ENCODE measurements at regions not wholly inside any gene's neighbourhood (a gene's known extent, or its start where the extent isn't known, plus 50 kb on each side); places are given as distances from the start of the nearest gene placed in this dataset.
"Not testable (repeated sequence)": the region's sequence is repeated elsewhere in the genome, so short reads cannot be mapped to it uniquely, and the experiment has no call there.

DNA sequence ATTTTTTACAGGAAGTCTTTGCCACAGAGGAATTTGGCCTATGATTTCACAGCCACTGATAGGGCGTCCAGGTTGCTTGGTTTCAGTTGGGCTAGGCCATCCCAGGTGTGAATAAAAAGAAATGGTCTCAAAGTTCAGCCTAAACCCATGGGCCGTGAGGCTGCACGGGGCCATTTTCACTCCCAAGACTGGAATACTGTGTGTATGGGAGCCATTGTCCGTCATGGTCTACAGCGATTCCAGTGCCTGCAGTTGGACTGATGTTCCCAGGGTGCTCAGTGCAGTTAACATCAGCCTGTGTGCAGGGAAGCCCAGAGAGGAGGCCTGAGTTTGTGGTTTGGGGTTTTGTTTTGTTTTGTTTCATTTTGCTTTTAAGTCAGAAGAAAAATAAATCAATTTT, 133.2 kb downstream of the ADSS2 start:
- DNase-seq (ENCODE audit: low spot score): no peak

DNA sequence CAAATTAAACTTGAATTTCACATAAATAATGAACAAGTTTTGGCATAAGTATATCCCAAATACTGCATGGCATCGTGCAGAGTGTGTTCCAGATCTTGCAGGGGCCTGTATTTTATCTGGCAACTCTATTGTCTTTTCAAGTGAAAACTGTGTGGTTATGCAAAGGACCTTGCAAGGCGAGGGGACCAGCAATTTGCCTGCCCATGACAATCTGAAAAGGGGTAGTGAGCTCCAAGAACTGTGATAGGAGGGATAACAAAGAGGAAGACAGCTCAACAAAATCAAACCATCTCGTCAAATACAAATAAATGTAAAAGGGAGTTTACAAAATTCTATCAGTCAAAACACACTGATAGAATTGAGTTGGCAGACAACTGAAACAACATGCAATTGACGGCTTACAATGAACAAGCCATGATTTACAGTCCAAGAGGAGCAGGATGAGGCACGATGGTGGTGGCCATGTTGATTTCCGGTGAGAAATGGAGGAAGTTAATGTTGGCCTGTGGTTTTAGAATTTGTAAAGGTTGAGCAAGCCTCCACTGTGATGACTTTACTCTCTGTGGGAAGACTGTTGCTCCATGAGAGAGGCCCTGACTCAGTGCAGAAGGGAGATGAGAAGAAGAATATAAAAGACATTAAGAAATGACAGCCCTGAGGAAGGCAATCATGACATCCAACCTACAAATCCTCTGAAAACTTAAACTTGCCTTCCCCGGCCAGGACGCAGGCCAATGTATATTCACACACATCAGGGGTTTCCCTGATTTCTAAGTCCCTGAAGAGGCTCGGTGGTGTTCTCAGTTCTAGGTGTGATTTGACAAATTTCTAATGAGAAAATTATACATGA, 132.2 kb downstream of the ADSS2 start:
- DNase-seq (ENCODE audit: low spot score): no peak

DNA sequence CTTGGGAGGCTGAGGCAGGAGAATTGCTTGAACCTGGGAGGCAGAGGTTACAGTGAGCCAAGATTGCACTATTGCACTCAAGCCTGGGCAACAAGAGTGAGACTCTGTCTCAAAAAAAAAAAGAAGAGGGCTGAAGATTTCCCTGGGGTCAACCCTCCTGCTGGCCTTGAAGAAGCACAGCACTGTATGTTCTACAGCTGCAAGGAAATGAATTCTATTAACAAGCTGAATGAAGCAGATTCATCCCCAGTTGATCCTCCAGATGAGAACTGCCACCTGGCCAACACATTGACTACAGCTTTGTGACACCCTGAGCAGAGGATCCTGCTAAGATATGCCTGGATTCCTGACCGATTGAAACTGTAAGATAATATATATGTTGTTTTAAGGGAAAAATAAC, 129.5 kb downstream of the ADSS2 start:
- DNase-seq (ENCODE audit: low spot score): no peak

DNA sequence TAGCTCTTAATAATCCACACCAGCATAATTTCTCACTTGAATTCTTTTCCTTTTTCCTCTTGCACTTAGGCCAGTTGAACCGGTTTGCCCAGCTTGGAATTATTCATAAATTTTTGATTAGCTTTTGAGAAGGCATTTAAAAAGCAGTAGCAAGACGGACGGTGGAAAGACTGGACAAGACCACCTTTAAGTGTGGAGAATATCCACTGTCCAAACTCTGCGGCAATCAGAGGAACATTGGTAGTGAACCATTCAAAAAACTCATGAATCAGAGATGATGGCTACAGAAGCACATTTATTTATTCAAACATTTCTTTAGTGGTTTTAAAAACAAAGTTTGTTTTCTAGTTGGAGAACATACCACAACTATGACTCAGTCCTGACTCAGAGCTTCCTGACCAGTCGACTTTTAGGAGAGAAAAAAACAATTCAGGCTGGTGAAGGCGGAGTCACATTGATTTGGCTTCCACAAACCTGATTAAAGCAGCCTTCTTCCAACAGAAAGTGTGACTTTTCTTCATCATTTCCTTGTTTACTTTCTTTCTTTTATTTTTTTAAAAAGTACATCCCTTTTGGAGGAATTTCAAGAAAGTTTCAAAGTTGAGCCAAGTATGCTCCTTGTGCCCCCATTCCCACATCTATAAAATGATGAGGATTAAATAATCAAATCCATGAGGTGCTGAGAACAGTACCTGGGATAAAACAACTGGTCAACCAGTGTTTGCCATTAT, 128.8 kb downstream of the ADSS2 start:
- DNase-seq (ENCODE audit: low spot score): peak; percentile 97

DNA sequence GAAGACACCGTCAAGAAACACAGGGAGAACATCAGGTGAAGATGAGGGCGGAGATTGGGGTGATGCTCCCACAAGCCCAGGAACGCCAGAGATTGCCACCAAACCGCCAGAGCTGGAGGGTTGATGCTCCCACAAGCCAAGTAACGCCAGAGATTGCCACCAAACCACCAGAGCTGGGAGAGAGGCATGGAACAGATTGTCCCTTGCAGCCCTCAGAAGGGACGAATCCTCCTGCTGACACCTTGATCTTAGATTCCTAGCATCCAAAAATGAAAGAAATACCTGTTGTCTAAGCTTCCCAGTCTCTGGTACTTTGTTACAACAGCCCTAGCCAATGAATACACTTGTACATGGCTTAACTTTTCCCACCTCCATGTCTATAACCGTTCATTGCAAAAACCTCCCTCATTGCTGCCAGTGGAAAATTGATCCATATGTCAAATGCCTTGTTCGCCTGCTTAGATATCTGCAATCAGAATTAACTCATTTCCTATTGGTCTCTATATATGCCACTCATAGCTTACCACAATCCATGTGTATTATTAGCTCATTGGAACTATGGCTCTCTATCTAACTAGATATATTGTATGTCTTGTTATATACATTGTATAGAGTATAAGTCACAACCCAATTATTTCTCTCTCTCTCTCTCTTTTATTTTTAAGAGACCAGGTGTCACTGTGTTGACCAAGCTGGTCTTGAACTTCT, 127.4 kb downstream of the ADSS2 start:
- no peak for DNase-seq (ENCODE audit: low spot score)

DNA sequence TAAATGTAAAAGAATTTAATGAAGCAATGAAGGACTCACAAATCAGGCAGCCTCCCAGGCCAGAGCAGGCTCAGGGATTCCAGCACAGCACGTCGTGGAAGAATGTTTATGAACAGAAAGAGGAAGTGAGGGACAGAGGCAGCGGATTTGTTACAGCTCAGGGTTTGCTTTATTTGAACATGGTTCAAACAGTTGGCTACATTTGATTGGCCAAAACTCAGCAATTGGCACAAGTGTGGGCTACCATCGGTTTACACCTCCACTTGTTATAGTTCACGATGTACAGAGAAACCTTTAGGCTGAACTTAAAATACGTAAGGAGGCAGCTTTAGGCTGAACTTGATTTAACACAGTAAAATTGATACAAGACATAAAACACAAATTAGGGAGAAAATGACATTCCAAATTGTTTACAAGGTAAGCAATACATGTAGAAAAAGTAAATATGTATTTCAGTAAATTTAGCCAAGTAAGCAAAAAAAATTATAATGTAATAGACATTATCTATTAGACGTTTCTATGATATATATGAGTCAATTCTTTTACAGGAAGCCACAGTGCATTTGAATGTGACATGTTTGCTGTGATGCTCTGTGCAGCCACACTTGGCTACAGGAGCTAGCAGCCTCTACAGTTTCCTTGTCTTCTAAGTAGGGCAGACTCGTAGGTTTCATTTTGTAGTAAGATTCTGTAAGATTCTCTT, 126.5 kb downstream of the ADSS2 start:
- no peak for DNase-seq (ENCODE audit: low spot score)

DNA sequence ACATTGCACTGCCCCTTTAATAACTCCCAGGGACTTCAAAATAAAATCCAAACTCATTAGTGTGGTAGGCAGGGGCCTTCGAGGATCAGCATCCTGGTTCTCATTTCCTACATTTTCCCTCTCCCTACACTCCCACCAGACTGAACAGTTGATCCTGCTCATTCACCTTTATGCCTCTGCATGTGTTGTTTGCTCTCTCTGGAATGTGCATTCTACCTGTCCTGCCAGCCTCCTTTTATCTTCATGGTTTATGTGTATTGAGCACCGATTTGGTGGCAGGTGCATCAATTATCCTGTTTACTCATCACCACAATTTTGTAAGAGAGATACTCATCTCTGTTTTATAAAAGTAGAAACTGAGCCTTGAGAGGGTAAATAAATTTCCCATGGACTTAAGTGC, 125.0 kb downstream of the ADSS2 start:
- peak; percentile 40 for DNase-seq (ENCODE audit: low spot score)

DNA sequence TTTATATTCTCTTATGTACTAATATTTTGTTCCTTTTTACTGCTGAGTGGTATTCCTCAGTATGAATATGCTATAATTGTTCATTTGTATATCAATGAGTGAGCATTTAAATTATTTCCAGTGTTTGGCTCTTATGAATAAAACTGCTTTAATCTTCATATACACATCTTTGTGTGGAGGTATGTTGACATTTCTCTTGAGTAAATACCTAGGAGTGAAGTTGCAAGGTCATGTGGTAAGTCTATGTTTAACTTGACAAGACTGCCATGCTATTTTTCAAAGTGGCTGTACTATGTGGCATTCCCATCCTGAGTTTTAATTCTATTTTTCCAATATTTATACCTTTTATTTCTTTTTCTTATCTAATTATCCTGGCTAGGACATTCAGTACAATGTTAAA, 124.2 kb downstream of the ADSS2 start:
- no peak for DNase-seq (ENCODE audit: low spot score)

DNA sequence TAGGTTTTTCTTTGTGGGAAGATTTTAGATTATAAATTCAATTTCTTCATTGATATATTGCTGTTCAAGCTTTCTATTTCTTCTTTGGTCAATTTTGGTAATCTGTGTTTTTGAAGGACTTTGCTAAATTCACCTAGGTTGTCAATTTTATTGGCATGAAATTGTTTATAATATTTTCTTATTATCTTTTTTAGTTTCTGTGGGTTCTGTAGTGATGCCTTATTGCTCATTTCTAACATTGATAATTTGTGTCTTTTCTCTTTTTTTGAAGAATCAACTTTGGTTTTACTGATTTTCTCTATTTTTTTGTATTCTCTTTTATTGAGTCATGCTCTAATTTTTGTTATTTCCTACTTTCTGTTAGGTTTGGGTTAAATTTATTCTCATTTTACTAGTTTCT, 123.2 kb downstream of the ADSS2 start:
- DNase-seq (ENCODE audit: low spot score): no peak

DNA sequence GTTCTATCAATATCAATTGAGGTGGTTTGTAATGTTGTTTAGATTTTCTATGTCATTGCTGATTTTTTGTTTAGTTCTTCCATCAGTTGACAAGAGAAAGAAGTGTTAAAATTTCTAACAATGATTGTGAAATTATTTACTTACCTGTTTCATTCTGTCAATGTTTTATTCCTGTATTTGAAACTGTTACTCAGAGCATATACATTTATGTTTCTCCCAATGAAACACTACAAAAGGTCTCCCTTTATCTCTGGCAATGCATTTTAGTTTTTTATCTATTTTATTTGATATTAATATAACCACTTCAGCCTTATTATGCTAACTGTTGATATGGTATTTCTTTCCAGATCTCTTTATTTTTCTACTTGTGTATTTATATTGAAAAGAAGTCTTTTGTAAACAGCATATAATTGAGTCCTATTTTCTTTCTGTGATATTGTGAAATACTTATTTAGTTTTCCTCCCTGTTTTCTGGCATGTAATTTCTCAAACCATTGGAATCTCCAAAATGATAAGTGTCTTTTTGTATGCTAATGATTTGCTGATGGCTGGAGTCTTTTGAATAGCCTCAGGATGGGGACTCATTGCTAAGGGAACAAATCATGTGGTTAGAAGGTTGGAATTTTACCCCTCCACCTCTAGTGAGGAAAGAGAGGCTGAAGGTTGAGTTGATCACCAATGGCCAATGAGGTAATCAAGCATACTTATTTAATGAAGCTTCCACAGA, 122.0 kb downstream of the ADSS2 start:
- no peak for DNase-seq (ENCODE audit: low spot score)

DNA sequence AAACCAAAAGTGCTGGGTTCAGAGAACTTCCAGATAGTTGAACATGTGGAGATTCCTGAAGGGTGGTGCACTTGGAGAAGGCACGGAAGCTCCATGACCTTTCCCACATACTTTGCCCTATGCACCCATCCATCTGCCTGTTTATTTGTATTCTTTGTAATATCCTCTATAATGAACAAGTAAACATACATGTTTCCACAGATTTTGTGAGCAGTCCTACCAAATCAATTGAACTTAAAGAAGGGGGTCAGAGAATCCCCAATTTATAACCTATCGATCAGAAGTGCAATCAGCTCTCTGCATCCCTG, 121.4 kb downstream of the ADSS2 start:
- no peak for DNase-seq (ENCODE audit: low spot score)

DNA sequence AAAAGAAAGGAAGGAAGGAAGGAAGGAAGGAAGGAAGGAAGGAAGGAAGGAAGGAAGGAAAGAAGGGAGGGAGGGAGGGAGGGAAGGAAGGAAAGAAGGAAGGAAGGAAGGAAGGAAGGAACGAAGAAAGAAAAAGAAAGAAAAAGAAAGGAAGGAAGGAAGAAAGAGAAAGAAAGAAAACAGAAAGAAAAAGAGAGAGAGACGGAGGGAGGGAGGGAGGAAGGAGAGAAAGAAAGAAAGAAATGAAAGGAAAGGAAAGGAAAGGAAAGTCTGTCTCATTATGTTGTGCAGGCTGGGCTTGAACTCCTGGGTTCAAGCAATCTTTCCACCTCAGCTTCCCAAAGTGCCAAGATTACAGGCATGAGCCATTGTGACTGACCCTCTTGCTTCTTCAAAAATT, 118.9 kb downstream of the ADSS2 start:
- not testable (repeated sequence) for DNase-seq (ENCODE audit: low spot score)

DNA sequence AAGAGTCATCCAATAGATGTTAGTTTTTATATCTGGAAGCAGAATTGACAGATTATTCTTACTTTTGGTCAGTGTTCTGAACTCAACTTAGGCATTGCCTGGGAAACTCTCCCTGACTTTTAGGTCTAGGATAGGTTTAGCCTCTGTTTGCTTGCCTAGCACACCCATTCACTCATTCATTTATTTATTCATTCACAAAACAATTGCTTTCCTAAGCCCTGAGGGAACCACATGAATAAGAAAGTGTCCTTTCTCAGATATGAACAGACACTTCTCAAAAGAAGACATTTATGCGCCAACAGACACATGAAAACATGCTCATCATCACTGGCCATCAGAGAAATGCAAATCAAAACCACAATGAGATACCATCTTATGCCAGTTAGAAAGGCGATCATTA, 117.4 kb downstream of the ADSS2 start:
- DNase-seq (ENCODE audit: low spot score): not testable (repeated sequence)

DNA sequence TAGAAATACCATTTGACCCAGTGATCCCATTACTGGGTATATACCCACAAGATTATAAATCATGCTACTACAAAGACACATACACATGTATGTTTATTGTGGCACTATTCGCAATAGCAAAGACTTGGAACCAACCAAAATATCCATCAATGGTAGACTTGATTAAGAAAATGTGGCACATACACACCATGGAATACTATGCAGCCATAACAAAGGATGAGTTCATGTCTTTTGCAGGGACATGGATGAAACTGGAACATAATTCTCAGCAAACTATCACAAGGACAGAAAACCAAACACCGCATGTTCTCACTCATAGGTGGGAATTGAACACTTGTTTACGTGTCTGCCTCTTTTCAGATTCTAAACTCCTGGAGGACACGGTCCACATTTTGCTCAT, 116.9 kb downstream of the ADSS2 start:
- DNase-seq (ENCODE audit: low spot score): not testable (repeated sequence)

DNA sequence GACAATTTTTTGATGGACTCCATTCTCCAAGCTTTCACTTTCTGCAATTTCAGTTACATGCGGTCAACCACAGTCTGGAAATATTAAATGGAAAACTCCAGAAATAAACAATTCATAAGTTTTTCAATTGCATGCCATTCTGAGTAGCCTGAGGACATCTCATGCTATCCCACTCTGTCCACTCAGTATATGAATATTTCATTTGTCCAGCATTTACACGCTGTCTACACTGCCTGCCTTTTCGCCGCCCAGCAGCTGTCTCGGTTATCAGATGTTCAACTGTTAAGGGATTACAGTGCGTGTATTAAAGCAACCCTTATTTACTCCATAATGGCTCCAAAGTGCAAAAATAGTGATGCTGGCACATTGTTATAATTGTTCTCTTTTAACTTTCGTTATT, 116.3 kb downstream of the ADSS2 start:
- no peak for DNase-seq (ENCODE audit: low spot score)

DNA sequence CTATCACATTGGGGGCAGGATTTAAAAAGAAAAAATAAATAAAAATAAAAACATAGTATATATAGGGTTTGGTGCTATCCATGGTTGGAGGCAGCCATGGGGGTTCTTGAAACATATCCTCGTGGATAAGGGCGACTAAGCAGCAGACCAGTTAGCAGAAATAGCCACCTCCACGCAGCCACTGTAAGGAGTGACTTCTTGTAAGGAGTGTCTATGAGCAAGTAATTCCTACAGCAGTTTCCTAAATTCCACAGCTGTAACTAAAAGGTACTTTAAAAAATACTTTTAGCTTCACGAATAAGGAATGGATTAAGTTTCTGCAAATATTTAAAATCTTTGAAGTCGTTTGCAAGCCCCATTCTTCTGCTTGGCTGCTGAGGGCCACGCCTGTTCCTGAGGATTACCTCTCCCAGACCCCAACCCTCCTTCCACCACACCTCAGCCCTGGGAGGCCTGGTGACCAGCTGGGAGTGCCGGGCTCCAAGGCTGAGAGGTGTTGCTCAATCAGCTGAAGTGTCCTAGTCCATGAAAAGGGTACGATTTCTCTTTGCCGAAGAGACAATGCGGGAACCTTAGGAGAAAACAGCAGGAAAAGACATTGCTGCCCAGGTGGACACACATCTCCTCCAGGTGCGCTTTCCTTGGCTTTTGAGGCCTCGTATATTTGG, 115.3 kb downstream of the ADSS2 start:
- no peak for DNase-seq (ENCODE audit: low spot score)

DNA sequence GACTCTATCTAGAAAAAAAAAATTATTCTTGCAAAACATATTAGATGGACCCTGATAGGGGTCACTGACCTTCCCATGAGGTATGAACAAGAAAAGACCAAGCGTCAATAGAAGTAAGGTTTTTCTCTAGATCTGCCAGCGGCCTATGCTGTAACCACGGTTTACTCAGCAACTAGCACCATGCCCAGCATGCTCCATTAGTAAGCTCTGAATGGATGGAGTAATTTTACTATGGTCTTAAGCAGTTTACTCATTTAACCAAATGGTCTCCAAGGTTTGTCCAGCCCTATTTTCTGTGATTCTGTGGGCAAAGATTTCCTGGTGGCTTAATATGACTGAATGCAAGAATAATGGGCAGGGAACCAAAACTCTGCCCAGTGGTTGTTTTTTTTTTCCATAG, 113.9 kb downstream of the ADSS2 start:
- DNase-seq (ENCODE audit: low spot score): no peak

DNA sequence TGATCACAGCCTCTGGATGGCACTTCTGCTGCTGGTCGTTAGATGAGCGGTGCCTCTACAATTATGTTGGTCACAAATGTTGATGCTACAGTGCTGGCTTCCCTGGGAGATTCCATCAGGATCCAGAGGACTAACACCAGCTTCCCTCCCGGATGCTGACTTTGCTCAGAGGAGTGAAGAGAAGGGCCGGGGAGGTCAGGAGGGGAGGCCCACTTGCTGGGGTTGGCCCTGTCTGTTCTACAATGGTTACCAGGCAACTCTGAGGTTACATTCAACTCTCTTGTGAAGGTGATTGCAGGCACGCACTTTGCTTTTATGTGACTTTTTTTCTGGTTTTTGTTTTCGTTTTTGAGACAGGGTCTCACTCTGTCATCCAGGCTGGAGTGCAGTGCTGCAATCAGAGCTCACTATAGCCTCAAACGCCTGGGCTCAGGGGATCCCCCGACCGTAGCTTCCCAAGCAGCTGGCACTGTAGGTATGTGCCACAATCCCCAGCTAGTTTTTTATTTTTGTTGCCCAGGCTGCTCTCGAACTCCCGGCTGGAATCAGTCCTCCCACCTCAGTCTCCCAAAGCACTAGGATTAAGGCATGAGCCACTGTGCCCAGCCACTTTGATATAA, 112.5 kb downstream of the ADSS2 start:
- no peak for DNase-seq (ENCODE audit: low spot score)

DNA sequence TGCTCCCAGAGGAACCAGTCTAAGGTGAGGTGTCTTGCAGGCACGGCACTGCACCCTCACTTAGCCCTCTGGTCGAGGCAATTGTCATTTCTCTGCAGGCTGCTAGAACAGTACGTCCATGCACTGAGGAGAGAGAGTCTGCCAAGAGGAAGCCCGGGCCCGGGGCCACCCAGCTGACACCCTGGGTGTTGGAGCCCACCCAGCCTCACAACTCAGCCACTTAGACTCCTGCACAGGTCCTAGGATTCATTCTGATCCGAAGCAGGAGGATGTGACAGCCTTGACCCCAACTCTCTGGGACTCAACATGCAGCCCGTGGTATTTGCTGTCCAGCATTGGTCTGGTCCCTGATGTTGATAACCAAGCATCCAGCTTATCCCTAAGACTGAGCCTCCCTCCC, 111.9 kb downstream of the ADSS2 start:
- DNase-seq (ENCODE audit: low spot score): no peak

DNA sequence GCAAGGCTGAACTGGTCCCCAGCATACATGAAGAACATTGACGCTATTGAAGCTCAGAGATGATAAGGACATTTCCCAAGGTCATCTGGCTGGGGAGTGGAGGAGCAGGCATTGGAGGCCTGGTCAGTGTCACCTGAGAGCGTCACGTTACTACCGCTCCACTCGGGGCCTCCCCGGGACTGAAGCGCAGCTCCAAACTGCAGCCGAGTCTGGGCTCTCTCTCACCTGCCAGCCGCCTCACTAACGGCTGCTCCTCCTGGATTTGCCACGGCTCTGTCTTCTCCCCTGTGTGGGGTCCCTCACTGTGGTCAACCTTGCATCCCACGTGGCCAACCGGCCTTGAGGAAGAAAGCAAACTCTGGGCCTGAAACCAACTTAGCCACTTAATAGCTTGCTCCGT, 111.3 kb downstream of the ADSS2 start:
- DNase-seq (ENCODE audit: low spot score): no peak

Measured in HT-29 (cell line).